ENCODE measurements at regions not wholly inside any gene's neighbourhood (a gene's known extent, or its start where the extent isn't known, plus 50 kb on each side); places are given as distances from the start of the nearest gene placed in this dataset.

GRCh38 chr20:11350126-11351005 lies 567.3 kb upstream of the BTBD3 start:
- no peak for DNase-seq (ENCODE audit: low spot score)

- no peak for DNase-seq (ENCODE audit: low spot score)
These were observed 565.7 kb upstream of the BTBD3 start for GRCh38 chr20:11352041-11352440.

- no peak for DNase-seq (ENCODE audit: low spot score)
These were observed 562.8 kb upstream of the BTBD3 start for GRCh38 chr20:11354846-11355245.

GRCh38 chr20:11355345-11355744 lies 562.3 kb upstream of the BTBD3 start:
- DNase-seq (ENCODE audit: low spot score), result no peak

GRCh38 chr20:11356061-11356460 lies 561.6 kb upstream of the BTBD3 start:
- no peak for DNase-seq (ENCODE audit: low spot score)

GRCh38 chr20:11362450-11362849 lies 555.2 kb upstream of the BTBD3 start:
- no peak for DNase-seq (ENCODE audit: low spot score)

- DNase-seq (ENCODE audit: low spot score), result no peak
These were observed 553.0 kb upstream of the BTBD3 start for GRCh38 chr20:11364736-11365135.

GRCh38 chr20:11366660-11367059 lies 551.0 kb upstream of the BTBD3 start:
- no peak for DNase-seq (ENCODE audit: low spot score)

- DNase-seq (ENCODE audit: low spot score), result no peak
These were observed 549.2 kb upstream of the BTBD3 start for GRCh38 chr20:11368499-11368898.

- no peak for DNase-seq (ENCODE audit: low spot score)
These were observed 548.6 kb upstream of the BTBD3 start for GRCh38 chr20:11368965-11369711.

GRCh38 chr20:11371831-11372230 lies 545.9 kb upstream of the BTBD3 start:
- DNase-seq (ENCODE audit: low spot score), result no peak

GRCh38 chr20:11372876-11373790 lies 544.6 kb upstream of the BTBD3 start:
- DNase-seq (ENCODE audit: low spot score), result no peak

GRCh38 chr20:11375335-11375734 lies 542.4 kb upstream of the BTBD3 start:
- DNase-seq (ENCODE audit: low spot score), result no peak

- no peak for DNase-seq (ENCODE audit: low spot score)
These were observed 541.7 kb upstream of the BTBD3 start for GRCh38 chr20:11375966-11376365.

- no peak for DNase-seq (ENCODE audit: low spot score)
These were observed 541.3 kb upstream of the BTBD3 start for GRCh38 chr20:11376420-11376819.

GRCh38 chr20:11376998-11377397 lies 540.7 kb upstream of the BTBD3 start:
- no peak for DNase-seq (ENCODE audit: low spot score)

GRCh38 chr20:11377761-11378160 lies 539.9 kb upstream of the BTBD3 start:
- no peak for DNase-seq (ENCODE audit: low spot score)

- DNase-seq (ENCODE audit: low spot score), result peak; percentile 15
These were observed 539.4 kb upstream of the BTBD3 start for GRCh38 chr20:11378252-11378651.

- DNase-seq (ENCODE audit: low spot score), result peak; percentile 32
These were observed 538.3 kb upstream of the BTBD3 start for GRCh38 chr20:11379257-11380011.

GRCh38 chr20:11380283-11380682 lies 537.4 kb upstream of the BTBD3 start:
- DNase-seq (ENCODE audit: low spot score), result no peak

- no peak for DNase-seq (ENCODE audit: low spot score)
These were observed 530.4 kb upstream of the BTBD3 start for GRCh38 chr20:11387189-11387754.
